ENCODE measurements at regions not wholly inside any gene's neighbourhood (a gene's known extent, or its start where the extent isn't known, plus 50 kb on each side); places are given as distances from the start of the nearest gene placed in this dataset.
"Not testable (repeated sequence)": the region's sequence is repeated elsewhere in the genome, so short reads cannot be mapped to it uniquely, and the experiment has no call there.

- no peaks in the 10 kb centered on the region for H3K36me3 Mint-ChIP-seq
- no peak for ATAC-seq
- no peaks in the 10 kb centered on the region for H3K4me1 Mint-ChIP-seq
- no peak overlapping the region for H3K4me3 Mint-ChIP-seq
- no peak for DNase-seq (ENCODE audit: low spot score in 2 of 2)
- H3K27ac Mint-ChIP-seq, result no peak overlapping the region
- peaks cover 3% of the 10 kb centered on the region for H3K9me3 Mint-ChIP-seq
Observed at GRCh38 chr15:96158938-96159337, 171.6 kb upstream of the NR2F2 start.

GRCh38 chr15:96160269-96160668, 170.2 kb upstream of the NR2F2 start:
- Mint-ChIP-seq H3K36me3 (no peaks in the 10 kb centered on the region), H3K4me3 (no peak overlapping the region)

GRCh38 chr15:96160800-96161199, 169.7 kb upstream of the NR2F2 start:
- H3K36me3 Mint-ChIP-seq, result no peaks in the 10 kb centered on the region
- DNase-seq (ENCODE audit: low spot score in 2 of 2) (no peak), ATAC-seq (no peak)
- H3K4me3 Mint-ChIP-seq, result no peak overlapping the region
- no peaks in the 10 kb centered on the region for H3K4me1 Mint-ChIP-seq
- peaks cover 3% of the 10 kb centered on the region for H3K9me3 Mint-ChIP-seq
- H3K27ac Mint-ChIP-seq, result no peak overlapping the region

More at GRCh38 chr15:96160269-96160668, 170.2 kb upstream of the NR2F2 start:
- DNase-seq (ENCODE audit: low spot score in 2 of 2) (no peak), ATAC-seq (no peak)
- Mint-ChIP-seq H3K9me3 (peaks cover 3% of the 10 kb centered on the region), H3K4me1 (no peaks in the 10 kb centered on the region), H3K27ac (no peak overlapping the region)

GRCh38 chr15:96162322-96162721, 168.2 kb upstream of the NR2F2 start:
- H3K27ac Mint-ChIP-seq, result no peak overlapping the region
- DNase-seq (ENCODE audit: low spot score in 2 of 2), result no peak
- H3K9me3 Mint-ChIP-seq, result peaks cover 3% of the 10 kb centered on the region
- no peak for ATAC-seq
- H3K36me3 Mint-ChIP-seq, result no peaks in the 10 kb centered on the region
- no peaks in the 10 kb centered on the region for H3K4me1 Mint-ChIP-seq
- H3K4me3 Mint-ChIP-seq, result no peak overlapping the region

GRCh38 chr15:96165081-96165480, 165.4 kb upstream of the NR2F2 start:
- DNase-seq (ENCODE audit: low spot score in 2 of 2) (no peak), ATAC-seq (no peak)
- no peak overlapping the region for H3K4me3 Mint-ChIP-seq
- H3K9me3 Mint-ChIP-seq, result no peaks in the 10 kb centered on the region
- H3K4me1 Mint-ChIP-seq, result no peaks in the 10 kb centered on the region
- H3K27ac Mint-ChIP-seq, result no peak overlapping the region
- no peaks in the 10 kb centered on the region for H3K36me3 Mint-ChIP-seq

- ATAC-seq (no peak), DNase-seq (ENCODE audit: low spot score in 2 of 2) (no peak)
- no peaks in the 10 kb centered on the region for H3K4me1 Mint-ChIP-seq
Observed at GRCh38 chr15:96165775-96166174, 164.7 kb upstream of the NR2F2 start.

GRCh38 chr15:96166223-96167200, 164.0 kb upstream of the NR2F2 start:
- peaks cover 2% of the 10 kb centered on the region for H3K9me3 Mint-ChIP-seq

More at GRCh38 chr15:96165775-96166174, 164.7 kb upstream of the NR2F2 start:
- peaks cover 2% of the 10 kb centered on the region for H3K9me3 Mint-ChIP-seq
- H3K36me3 Mint-ChIP-seq, result no peaks in the 10 kb centered on the region
- H3K4me3 Mint-ChIP-seq, result no peak overlapping the region
- no peak overlapping the region for H3K27ac Mint-ChIP-seq

GRCh38 chr15:96170616-96170978, 159.9 kb upstream of the NR2F2 start:
- H3K4me1 Mint-ChIP-seq; H3K9me3 Mint-ChIP-seq; H3K27ac Mint-ChIP-seq; DNase-seq (ENCODE audit: low spot score in 2 of 2); H3K36me3 Mint-ChIP-seq; H3K4me3 Mint-ChIP-seq; ATAC-seq: not testable (repeated sequence)

More at GRCh38 chr15:96166223-96167200, 164.0 kb upstream of the NR2F2 start:
- H3K4me3 Mint-ChIP-seq, result no peak overlapping the region
- DNase-seq (ENCODE audit: low spot score in 2 of 2) (no peak), ATAC-seq (no peak)
- H3K4me1 Mint-ChIP-seq, result no peaks in the 10 kb centered on the region
- no peaks in the 10 kb centered on the region for H3K36me3 Mint-ChIP-seq
- H3K27ac Mint-ChIP-seq, result no peak overlapping the region

- H3K27ac Mint-ChIP-seq, result no peak overlapping the region
- no peaks in the 10 kb centered on the region for H3K4me1 Mint-ChIP-seq
- no peak for DNase-seq (ENCODE audit: low spot score in 2 of 2)
- no peak for ATAC-seq
- peaks cover 2% of the 10 kb centered on the region for H3K9me3 Mint-ChIP-seq
- no peaks in the 10 kb centered on the region for H3K36me3 Mint-ChIP-seq
- H3K4me3 Mint-ChIP-seq, result no peak overlapping the region
Observed at GRCh38 chr15:96170979-96171739, 159.3 kb upstream of the NR2F2 start.

GRCh38 chr15:96171853-96172296, 158.6 kb upstream of the NR2F2 start:
- Mint-ChIP-seq H3K36me3 (no peaks in the 10 kb centered on the region), H3K27ac (no peak overlapping the region), H3K9me3 (peaks cover 2% of the 10 kb centered on the region), H3K4me3 (no peak overlapping the region), H3K4me1 (no peaks in the 10 kb centered on the region)
- ATAC-seq (no peak), DNase-seq (ENCODE audit: low spot score in 2 of 2) (no peak)

GRCh38 chr15:96172417-96172816, 158.1 kb upstream of the NR2F2 start:
- Mint-ChIP-seq H3K4me1 (no peaks in the 10 kb centered on the region), H3K4me3 (no peak overlapping the region), H3K9me3 (peaks cover 2% of the 10 kb centered on the region), H3K36me3 (no peaks in the 10 kb centered on the region), H3K27ac (no peak overlapping the region)
- no peak for ATAC-seq
- DNase-seq (ENCODE audit: low spot score in 2 of 2), result no peak

- Mint-ChIP-seq H3K4me3 (no peak overlapping the region), H3K27ac (no peak overlapping the region), H3K9me3 (no peaks in the 10 kb centered on the region), H3K4me1 (no peaks in the 10 kb centered on the region), H3K36me3 (no peaks in the 10 kb centered on the region)
- DNase-seq (ENCODE audit: low spot score in 2 of 2), result no peak
- ATAC-seq, result no peak
Observed at GRCh38 chr15:96176831-96177230, 153.7 kb upstream of the NR2F2 start.

GRCh38 chr15:96177279-96177678, 153.2 kb upstream of the NR2F2 start:
- ATAC-seq, result no peak
- H3K4me3 Mint-ChIP-seq, result no peak overlapping the region
- H3K9me3 Mint-ChIP-seq, result no peaks in the 10 kb centered on the region
- no peak for DNase-seq (ENCODE audit: low spot score in 2 of 2)
- H3K27ac Mint-ChIP-seq, result no peak overlapping the region
- H3K36me3 Mint-ChIP-seq, result no peaks in the 10 kb centered on the region
- H3K4me1 Mint-ChIP-seq, result no peaks in the 10 kb centered on the region

- Mint-ChIP-seq H3K9me3 (peaks cover 2% of the 10 kb centered on the region), H3K4me1 (no peaks in the 10 kb centered on the region)
- ATAC-seq, result no peak
Observed at GRCh38 chr15:96180087-96180748, 150.3 kb upstream of the NR2F2 start.

GRCh38 chr15:96181217-96181616, 149.3 kb upstream of the NR2F2 start:
- Mint-ChIP-seq H3K27ac (no peak overlapping the region), H3K4me1 (no peaks in the 10 kb centered on the region), H3K36me3 (no peaks in the 10 kb centered on the region), H3K4me3 (no peak overlapping the region), H3K9me3 (peaks cover 2% of the 10 kb centered on the region)
- DNase-seq (ENCODE audit: low spot score in 2 of 2) (no peak), ATAC-seq (no peak)

More at GRCh38 chr15:96180087-96180748, 150.3 kb upstream of the NR2F2 start:
- Mint-ChIP-seq H3K36me3 (no peaks in the 10 kb centered on the region), H3K27ac (no peak overlapping the region), H3K4me3 (no peak overlapping the region)
- no peak for DNase-seq (ENCODE audit: low spot score in 2 of 2)

All from stimulated activated effector memory CD8-positive, alpha-beta T cell treated with anti-CD3 and anti-CD28 coated beads, Interleukin-12 subunit alpha, Interleukin-12 subunit beta, amount 100 ng/mL, for 72 hours (primary cell).